NCI-H2196 treated with DMSO at 0.1 percent for 48 hours (cell line): ENCODE measurements at regions not wholly inside any gene's neighbourhood (a gene's known extent, or its start where the extent isn't known, plus 50 kb on each side); places are given as distances from the start of the nearest gene placed in this dataset.
"Not testable (repeated sequence)": the region's sequence is repeated elsewhere in the genome, so short reads cannot be mapped to it uniquely, and the experiment has no call there.

Source experiments
- DNase-seq: peaks from one replicate; lab custom pipeline; 2025; ENCODE audit not compliant: unreplicated experiment; lab: John Stamatoyannopoulos, UW

DNA sequence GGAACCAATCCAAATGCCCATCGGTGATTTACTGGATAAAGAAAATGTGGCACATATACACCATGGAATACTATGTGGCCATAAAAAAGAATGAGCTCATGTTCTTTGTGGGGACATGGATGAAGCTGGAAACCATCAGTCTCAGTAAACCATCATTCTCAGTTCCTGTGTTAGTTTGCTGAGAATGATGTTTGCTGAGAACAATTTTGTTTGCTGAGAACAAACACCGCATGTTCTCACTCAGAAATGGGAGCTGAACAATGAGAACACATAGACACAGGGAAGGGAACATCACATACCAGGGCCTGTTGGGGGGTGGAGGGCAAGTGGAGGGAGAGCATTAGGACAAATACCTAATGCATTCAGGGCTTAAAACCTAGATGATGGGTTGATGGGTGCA lies 185.5 kb downstream of the ANXA1 start:
- not testable (repeated sequence) for DNase-seq

DNA sequence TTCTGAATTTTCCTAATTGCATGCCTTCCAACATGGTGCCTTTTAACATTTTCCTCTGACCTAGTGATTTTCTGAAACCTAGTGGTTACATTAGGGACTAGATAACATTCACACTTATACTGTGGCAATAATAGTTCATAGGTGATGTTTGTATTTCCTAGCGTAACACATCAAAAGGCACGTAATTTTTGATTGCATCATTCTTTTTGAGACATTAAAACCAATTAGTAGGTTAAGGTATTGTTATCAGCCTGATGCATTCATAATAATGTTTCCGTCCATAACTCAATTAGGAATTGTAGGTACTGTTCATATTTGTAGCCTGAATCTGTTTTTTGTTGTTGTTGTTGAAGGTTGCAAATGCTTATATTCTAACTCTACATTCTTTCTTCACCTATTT lies 192.4 kb downstream of the ANXA1 start:
- no peak for DNase-seq

DNA sequence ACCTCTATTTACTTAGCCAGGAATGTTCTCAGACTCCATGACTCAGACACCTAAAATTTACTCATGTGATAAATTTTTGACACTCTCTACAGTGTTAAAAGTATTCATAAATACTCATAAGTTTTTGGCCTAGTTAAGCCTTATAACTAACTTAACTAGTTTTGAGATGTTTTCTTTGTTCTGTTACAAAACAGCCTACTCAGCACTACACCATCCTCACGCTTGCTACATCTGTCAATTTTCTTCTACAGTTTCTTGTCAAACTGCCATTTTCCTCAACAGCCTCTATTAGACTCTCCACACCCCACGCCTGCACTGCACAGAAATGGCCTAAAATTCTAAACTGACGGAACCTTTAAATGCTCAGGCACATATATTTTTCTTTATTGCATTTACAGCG lies 195.5 kb downstream of the ANXA1 start:
- DNase-seq = no peak

DNA sequence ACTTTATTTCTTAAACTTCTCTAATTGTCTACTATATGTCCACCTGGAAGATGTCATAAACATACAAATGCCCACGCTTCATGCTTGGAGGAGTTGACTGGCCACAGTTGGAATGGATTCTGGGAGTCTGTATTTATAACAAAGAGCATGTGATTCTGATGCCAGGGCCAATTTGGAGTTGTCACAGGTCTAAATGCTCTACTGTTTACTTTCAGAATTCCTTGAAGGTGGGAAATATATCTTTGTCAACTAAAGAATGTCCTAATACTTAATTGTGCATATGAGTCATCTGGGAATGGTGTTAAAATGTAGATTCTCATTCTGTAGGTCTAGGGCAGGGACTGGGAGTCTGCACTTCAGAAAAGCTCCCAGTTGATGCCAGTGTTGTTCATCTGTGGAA lies 196.1 kb downstream of the ANXA1 start:
- DNase-seq = no peak

DNA sequence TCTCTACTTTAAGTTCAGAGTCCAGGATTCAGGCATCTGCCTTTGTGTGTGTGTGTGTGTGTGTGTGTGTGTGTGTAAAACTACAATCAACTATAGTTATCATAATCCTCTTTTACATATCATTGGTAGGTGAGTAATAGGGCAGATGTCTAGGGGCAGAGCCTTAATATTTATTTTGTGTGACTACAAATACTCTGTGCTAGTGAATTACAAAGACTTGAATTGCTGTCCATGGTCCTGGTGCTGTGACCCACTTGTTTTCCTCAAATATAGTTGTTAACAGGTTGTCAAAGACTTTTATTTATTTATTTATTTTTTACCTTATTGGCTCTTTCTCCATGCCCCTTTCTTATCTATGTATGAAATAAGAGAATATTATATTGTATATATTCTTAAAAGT lies 196.8 kb downstream of the ANXA1 start:
- no peak for DNase-seq

DNA sequence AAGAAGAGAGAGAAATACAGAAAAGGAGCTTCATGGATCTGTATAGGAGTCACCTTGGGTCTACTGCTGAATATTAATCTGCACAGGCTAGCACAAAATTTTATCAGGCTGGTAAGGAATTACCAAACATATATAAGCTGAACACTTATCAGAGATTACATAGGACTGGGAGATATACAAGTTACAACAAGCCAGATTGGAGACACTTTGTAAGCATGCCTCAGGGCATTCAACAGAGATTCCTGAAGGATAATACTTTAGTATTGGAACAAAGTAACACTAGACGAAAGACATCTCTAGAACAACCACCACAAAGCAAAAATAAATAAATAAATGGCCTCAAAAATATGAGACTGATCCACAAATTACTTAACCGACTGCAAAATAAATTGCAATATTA lies 197.8 kb downstream of the ANXA1 start:
- DNase-seq = no peak

DNA sequence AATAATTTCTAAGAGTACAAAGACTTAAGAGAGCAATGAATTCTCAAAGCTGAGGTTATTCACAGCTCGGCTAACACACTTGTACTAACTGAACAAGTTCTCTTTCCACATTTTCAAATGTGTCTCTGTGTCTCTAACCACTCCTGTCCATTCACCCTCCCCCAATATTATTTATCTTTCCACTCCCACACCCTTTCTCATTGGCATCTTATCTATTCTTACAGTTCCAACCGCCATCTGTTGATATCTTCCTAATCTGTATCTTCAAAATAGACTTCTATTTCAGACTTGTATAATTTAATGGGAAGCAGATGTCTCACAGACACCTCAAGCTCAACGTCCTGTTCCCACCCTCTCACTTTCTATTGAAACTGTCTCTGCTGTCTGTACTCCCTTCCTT lies 205.9 kb downstream of the ANXA1 start:
- DNase-seq = no peak

DNA sequence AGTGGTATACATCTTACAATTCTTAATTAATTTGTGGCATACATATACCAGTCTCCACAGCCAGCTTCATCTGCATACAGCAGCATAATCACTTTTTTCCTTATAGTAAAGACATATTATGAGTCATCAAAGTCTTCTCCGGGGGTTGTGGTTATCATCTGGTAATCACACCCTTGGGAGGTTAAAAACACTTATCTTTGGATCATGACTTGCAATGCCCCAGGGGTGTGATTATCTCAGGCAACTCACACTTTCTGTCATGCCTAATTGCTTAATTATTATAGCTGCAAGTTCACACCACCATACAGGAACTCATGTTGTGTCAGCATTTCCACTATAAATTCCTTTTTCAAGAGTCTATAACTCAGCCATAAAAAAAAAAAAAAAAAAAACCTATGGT lies 218.4 kb downstream of the ANXA1 start:
- no peak for DNase-seq

DNA sequence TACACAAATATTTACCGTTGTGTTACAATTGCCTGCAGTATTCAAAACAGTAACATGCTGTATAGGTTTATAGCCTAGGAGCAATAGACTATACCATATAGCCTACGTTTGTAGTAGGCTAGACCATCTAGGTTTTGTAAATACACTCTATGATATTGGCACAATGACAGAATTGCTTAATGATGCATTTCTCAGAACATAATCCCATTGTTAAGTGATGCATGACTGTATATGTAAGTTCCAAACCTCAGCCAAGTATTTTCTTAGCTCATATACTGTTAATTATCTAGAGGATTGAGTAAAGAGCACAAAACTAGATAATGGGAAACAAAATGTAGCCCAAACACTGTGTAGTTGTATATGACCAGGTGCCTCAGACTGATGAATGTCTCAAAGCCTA lies 220.1 kb downstream of the ANXA1 start:
- DNase-seq = no peak

DNA sequence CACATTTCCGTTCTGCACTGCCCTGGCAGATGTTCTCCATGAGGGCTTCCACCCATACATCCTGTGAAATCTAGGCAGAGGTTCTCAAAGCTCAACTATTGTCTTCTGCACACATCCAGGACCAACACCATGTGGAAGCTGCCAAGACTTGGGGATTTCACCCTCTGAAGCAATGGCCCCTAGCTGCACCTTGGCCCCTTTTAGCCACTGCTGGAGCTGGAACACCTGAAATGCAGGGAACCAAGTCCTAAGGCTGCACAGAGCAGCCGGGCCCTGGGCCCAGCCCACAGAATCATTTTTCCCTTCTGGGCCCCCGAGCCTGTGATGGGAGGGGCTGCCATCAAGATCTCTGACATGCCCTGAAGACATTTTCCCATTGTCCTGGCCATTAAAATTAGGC lies 228.7 kb downstream of the ANXA1 start:
- no peak for DNase-seq

DNA sequence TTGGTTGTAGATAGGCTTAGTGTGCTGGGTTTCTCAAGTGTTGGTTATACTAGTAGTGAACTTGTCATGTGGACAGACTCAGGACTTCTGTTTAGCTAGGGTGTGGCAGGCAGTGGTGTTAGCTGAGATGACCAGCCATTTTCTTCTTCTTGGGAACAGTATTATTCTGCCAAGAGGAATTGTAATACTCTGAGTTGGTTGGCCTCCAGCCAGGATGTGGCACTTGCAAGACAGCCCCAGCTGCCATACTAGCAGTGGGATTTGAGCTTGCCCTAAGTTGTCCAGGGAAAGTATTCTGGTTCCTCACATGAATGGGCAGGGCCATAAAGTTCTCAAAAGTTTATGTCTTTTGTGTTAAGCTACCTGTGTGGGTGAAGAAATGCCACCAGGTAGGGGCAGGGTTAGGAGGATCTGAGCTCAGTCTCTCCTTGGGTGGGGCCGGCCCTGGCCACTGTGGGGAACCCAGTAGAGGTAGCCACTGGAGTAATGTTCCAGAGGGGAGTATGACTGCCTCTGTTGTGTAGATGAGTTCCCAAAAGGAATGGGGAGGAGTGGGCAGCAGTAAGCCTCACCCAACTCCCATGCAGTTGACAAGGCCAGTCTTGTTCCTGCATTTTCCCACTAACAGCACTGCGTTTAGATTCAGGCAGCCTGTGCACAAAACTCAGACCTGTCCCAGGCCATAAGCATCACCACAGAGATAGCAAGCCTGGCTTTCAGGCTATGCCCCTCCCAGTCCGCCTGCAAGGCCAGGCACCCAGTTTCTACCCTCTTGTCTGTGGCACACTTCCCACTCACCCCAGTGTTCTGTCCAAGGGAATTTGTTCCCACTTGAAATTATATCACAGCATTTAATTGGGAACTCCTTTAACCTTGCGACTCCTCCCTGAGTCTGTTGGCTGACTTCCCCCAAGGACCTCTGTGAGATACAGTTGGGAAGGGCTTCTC lies 250.7 kb downstream of the ANXA1 start:
- no peak for DNase-seq

DNA sequence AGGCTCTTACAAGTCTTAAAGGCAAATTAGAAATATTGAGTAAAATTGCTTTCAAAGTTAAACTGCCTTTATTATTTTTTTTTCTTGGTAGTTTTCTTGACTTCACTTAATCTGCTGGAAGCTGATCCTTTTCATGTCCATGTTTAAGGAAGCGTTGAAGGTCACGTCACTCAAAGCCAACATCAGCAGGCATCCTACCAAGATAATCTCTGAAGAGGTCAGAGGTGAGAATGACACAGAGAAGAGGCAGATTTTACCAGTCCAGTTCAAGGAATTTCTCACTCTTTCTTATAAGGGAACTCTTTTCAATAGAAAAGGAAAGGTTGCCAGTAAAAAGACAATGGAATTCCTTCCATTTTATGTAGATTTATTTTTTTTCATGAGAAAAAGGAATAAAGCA lies 259.8 kb downstream of the ANXA1 start:
- DNase-seq = no peak

DNA sequence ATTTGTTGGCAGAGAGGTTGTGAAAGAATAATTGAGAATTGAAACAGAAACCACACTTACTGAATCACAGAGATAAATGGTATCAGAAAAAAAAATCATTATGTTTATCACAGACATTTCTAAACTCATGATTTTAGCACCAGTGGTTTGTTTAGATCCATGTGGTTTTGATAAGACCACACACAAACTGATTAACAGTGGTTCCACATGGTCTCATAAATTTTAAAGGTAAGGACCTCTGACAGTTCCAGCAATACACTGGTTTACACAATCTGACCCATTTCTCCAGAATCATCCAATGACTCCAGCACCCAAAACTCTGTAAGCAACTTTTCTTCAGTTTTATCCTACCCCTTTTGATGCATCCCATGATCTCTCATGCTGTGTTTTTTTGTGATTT lies 261.2 kb downstream of the ANXA1 start:
- no peak for DNase-seq

DNA sequence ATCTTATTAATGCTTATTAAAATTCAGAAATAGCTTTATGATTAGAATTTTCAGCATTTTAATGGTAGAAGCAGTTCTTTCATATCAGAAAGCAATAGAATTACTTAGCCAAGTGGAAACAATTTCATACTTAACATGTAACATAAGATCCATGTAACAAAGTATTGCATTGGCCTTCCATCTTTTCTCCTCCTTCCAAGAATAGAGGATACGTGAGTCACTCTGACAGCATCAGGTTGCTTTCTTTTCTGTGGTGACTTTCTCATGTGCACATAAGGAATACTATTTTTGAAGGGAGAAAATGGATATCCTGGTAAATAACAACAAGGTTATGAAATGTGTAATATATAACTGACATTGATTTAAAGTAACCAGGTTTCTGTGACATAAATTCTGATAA lies 272.2 kb downstream of the ANXA1 start:
- DNase-seq = no peak

DNA sequence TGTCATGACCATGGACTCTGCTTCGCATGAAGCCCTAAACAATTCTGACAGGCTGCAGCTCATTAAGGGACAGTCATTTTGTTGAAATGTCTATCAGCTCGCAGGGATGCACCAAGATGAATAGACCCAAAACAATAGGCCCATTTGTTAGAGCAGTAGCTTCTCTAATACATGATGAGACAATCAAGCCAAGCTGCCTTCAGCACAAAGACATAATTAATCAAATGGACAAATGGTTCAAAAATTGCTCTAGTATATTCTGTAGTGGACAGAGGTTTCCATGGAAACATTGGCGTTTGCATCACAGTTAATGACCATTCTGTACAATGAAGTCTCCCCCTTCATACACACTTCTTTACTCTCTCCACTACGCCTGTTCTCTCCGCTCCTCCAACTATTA lies 274.6 kb downstream of the ANXA1 start:
- DNase-seq = no peak

DNA sequence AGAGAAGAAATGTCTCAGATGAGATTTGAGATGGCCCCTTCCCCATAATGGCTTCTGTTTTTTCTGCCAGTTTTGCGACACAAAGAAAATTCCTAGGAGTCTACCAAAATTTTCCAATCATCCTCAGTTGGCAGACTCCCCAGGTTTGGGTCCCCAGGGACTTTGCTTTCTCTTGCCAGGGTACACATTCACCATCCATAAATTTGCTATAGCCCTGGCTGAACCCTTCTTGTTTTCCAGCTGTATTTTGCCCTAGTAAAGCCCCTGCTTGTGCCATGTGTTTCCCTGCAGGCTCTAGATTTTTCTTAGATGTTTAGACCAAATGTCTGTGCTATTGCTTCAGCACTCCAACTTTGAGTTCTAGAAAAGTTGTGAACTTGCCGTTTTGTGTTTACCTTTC lies 283.2 kb downstream of the ANXA1 start:
- DNase-seq = no peak

DNA sequence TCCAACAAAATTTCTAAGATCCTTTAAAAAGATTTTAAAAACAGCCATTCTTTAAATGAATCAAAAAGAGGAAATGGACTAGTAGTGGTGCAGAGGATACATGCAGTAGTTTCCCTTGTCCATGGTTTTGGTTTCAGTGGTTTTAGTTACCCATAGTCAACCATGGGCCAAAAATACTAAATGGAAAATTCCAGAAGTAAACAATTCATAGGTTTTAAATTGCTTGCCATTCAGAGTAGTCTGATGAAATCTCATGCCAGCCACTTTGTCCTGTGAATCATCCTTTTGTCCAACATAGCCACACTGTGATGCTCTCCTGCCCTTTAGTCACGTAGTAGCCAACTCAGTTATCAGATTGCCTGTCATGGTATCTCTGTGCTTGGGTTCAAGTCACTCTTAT lies 286.1 kb downstream of the ANXA1 start:
- DNase-seq = no peak

DNA sequence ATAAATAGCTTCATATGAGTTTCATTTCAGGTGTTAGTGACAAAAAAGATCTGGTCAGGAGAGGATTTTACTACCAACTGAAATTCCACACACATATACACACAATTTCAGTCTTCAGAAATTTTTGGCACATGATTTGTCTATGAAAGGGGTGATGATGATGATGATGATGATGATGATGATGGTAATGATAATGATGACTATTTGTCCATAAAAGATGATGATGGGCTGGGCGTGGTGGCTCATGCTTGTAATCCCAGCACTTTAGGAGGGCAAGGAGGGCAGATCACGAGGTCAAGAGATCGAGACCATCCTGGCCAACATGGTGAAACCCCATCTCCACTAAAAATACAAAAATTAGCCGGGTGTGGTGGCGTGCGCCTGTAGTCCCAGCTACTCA lies 288.2 kb downstream of the ANXA1 start:
- DNase-seq = not testable (repeated sequence)

DNA sequence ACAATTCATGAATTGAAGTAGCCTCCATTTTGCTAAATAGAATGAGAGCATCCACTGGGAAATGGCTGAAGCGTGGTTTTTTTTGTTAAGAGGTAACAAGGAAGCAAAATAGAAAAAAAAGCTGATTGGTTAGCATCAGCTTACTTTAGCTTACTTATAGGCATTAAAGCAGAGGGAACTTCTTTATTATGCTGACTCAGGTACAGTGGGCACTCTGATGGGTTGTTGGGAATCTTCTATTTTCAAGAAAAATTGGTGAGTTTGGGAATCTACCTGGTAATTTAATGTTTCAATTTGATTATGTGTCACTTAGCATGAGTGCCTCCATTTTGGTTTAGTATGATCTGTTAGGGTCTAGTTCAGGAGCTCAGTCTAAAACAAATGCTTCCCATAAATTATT lies 289.6 kb downstream of the ANXA1 start:
- no peak for DNase-seq

DNA sequence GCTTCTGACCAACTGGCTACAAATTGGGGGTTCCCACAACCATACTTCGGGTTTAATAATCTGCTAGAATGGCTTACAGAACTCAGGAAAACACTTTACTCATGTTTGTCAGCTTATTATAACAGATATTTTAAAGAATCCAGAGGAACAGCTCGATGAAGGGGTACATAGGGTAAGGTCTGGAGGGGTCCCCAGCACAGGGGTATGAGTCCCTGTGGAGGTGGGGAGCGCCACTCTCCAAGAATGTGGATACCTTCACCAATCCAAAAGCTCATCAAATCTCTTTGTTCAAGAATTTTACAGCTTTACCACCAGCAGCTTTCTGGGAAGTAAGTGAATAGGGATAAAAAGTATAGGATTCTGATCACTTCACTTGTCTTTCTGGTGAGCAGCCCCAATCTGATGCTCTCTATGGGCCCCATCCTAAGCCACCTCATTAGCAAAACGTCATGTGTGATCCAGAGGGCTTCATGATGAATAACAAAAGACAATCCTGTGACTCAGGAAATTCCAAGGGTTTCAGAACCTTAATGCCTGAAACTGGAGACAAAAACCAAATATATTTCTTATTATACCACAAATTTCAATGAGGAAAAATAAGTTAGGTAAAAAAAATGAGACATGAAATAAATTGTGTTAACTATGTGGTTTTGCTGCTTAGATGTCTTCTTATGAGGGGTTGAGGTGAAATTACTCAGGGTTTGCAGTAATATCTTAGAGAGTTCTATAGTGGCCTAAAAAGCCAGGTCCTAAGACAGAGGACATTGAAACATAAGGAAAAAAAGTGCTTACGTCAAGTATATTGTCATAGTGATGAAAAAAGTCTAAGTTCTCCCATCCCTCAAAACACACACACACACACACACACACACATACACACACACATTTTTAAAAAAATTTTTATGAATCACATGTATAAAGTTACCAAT lies 290.5 kb downstream of the ANXA1 start:
- no peak for DNase-seq

DNA sequence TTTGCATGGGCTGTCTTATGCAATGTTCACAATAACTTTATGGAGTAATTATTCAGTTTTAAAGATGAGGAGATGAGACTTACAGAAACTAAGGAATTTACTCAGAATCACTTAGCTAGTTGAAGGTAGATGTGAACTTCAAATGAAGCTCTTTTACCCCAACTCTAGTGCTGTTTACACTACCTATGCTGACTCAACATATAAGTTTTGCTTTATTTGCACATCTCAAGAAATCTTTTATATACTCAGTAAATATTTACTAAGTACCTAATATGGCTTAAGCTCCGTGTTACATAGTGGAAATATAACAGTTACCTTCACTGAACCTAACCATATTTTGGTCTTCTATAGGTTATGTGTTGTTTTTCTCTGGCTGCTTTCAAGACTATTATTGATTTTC lies 293.2 kb downstream of the ANXA1 start:
- no peak for DNase-seq

DNA sequence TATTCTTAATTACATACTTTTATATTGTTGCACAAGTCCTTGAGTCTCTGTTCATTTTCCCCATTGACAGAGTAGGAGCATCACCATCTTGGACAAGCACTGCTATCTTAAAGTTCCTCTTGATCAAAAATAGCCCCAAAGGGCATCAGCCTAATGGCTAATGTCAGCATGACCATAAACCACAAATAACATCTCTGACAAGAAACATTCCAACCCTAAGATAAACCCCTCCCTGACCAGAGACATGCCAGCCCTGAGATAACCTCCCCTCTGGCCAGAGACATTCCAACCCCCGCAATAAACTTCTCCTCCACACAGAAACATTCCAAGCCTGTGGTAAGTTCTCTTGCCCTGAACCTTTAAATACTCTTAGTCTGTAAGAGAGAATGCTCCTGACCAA lies 293.7 kb downstream of the ANXA1 start:
- DNase-seq = not testable (repeated sequence)
